Testis (tissue), 2 donors: ENCODE measurements at regions not wholly inside any gene's neighbourhood (a gene's known extent, or its start where the extent isn't known, plus 50 kb on each side); places are given as distances from the start of the nearest gene placed in this dataset.
A peak's percentile ranks its signal among the peaks of the same experiment; 100 is the strongest.

Source experiments
- DNase-seq: peaks from one replicate; pipeline ENCODE4 v3.0.0-alpha.2; 2019
- H3K27ac ChIP-seq, 2 donors: fragments of 200-600 bp; sonication (generic); one replicate each; pipeline ENCODE4 v1.5.1; 2019
- H3K27me3 ChIP-seq: fragments of 200-600 bp; sonication (generic); one replicate; pipeline ENCODE4 v1.5.1; 2019
- H3K36me3 ChIP-seq: fragments of 200-600 bp; sonication (generic); one replicate; pipeline ENCODE4 v1.5.1; 2017; ENCODE audit warnings: low read depth; ENCODE audit errors: missing control alignments
- H3K4me1 ChIP-seq: fragments of 200-600 bp; sonication (generic); one replicate; pipeline ENCODE4 v1.5.1; 2019
- H3K4me3 ChIP-seq, 2 donors: fragments of 200-600 bp; sonication (generic); one replicate each; pipeline ENCODE4 v1.5.1; 2017 to 2019
- H3K9me3 ChIP-seq: fragments of 200-600 bp; sonication (generic); one replicate; pipeline ENCODE4 v1.5.1; 2017
- CTCF ChIP-seq, 3 experiments: fragments of 450-650 bp in 2 of 3; fragments of 200-600 bp in 1 of 3; sonication (generic) in 1 of 3; IDR thresholded peaks; one replicate each; pipeline ENCODE4 v1.5.1; 2016 to 2019; ENCODE audit warnings: antibody characterized with exemption in 3 of 3, mild to moderate bottlenecking in 2 of 3, moderate library complexity in 1 of 3
- POLR2A ChIP-seq: fragments of 450-650 bp; IDR thresholded peaks from one replicate; pipeline ENCODE4 v1.6.1; 2017; ENCODE audit warnings: antibody characterized with exemption, mild to moderate bottlenecking, moderate library complexity
- WGBS, 2 donors: methylation state at CpG; one replicate each; pipeline ENCODE4 v1.1.5; 2018; 5-methylcytosine and 5-hydroxymethylcytosine counted together
- intact Hi-C: fragments of 100-400 bp; cut with DNase I; formaldehyde crosslinking; loops from one replicate; pipeline ENCODE4 v1.15.1; 2023; ENCODE audit warnings: low total_unique reads

- no peak overlapping the region for H3K27ac ChIP-seq
- TF ChIP-seq POLR2A (no peak), CTCF (IDR thresholded peaks at IDR 0.05) (no peak)
- no peak for DNase-seq
- no peaks in the 10 kb centered on the region for H3K27me3 ChIP-seq
- no peaks in the 10 kb centered on the region for H3K4me1 ChIP-seq
- intact Hi-C loops, result no loop called here
- no peak overlapping the region for H3K4me3 ChIP-seq
- H3K36me3 ChIP-seq, result no peaks in the 10 kb centered on the region
- no peaks in the 10 kb centered on the region for H3K9me3 ChIP-seq
These were observed 139.9 kb downstream of the MRPL57 start for GRCh38 chr13:21316376-21316775.

- Histone ChIP-seq H3K9me3 (no peaks in the 10 kb centered on the region), H3K36me3 (no peaks in the 10 kb centered on the region), H3K27me3 (no peaks in the 10 kb centered on the region), H3K27ac (no peak overlapping the region), H3K4me3 (peak overlapping the region in 1 of 2 donors; percentile 22), H3K4me1 (no peaks in the 10 kb centered on the region)
- TF ChIP-seq CTCF (IDR thresholded peaks at IDR 0.05) (no peak), POLR2A (no peak)
- DNase-seq, result no peak
- WGBS, 2 donors, result 33 to 45% methylated on average over 47 to 50 of the region's 50 CpGs
- intact Hi-C loops, result no loop called here
These were observed 140.1 kb downstream of the ZDHHC20 start for GRCh38 chr13:21318891-21319532.

- intact Hi-C loops, result no loop called here
- TF ChIP-seq POLR2A, result no peak
- no peak for TF ChIP-seq CTCF (IDR thresholded peaks at IDR 0.05)
- Histone ChIP-seq H3K9me3 (no peaks in the 10 kb centered on the region), H3K4me1 (no peaks in the 10 kb centered on the region), H3K27me3 (no peaks in the 10 kb centered on the region), H3K4me3 (peak overlapping the region in 1 of 2 donors; percentile 22), H3K36me3 (no peaks in the 10 kb centered on the region), H3K27ac (no peak overlapping the region)
- no peak for DNase-seq
- 76 to 78% methylated on average over 13 to 40 of the region's 40 CpGs for WGBS, 2 donors
These were observed 139.0 kb downstream of the ZDHHC20 start for GRCh38 chr13:21319869-21320641.

- Histone ChIP-seq H3K27ac (no peak overlapping the region), H3K36me3 (no peaks in the 10 kb centered on the region), H3K4me1 (no peaks in the 10 kb centered on the region), H3K4me3 (no peak overlapping the region), H3K9me3 (no peaks in the 10 kb centered on the region), H3K27me3 (no peaks in the 10 kb centered on the region)
- DNase-seq, result no peak
- TF ChIP-seq POLR2A (no peak), CTCF (IDR thresholded peaks at IDR 0.05) (no peak)
- intact Hi-C loops, result no loop called here
- WGBS, 2 donors, result 72 to 82% methylated on average over 8 of the region's 8 CpGs
These were observed 138.5 kb downstream of the ZDHHC20 start for GRCh38 chr13:21320642-21321034.
